ENCODE measurements at regions not wholly inside any gene's neighbourhood (a gene's known extent, or its start where the extent isn't known, plus 50 kb on each side); places are given as distances from the start of the nearest gene placed in this dataset.
"Not testable (repeated sequence)": the region's sequence is repeated elsewhere in the genome, so short reads cannot be mapped to it uniquely, and the experiment has no call there.

- DNase-seq = no peak
These were observed 746.6 kb upstream of the ADGRB3 start for GRCh38 chr6:67888546-67888885.

GRCh38 chr6:67887747-67888545 lies 747.1 kb upstream of the ADGRB3 start:
- DNase-seq = no peak

GRCh38 chr6:67887419-67887746 lies 747.7 kb upstream of the ADGRB3 start:
- DNase-seq = no peak

- DNase-seq = no peak
These were observed 748.2 kb upstream of the ADGRB3 start for GRCh38 chr6:67886840-67887292.

GRCh38 chr6:67886036-67886707 lies 748.9 kb upstream of the ADGRB3 start:
- no peak for DNase-seq

- no peak for DNase-seq
These were observed 749.7 kb upstream of the ADGRB3 start for GRCh38 chr6:67885081-67886033.

GRCh38 chr6:67884442-67884841 lies 750.6 kb upstream of the ADGRB3 start:
- no peak for DNase-seq

- no peak for DNase-seq
These were observed 751.3 kb upstream of the ADGRB3 start for GRCh38 chr6:67883500-67884366.

- DNase-seq = no peak
These were observed 752.4 kb upstream of the ADGRB3 start for GRCh38 chr6:67882436-67883311.

- DNase-seq = no peak
These were observed 753.4 kb upstream of the ADGRB3 start for GRCh38 chr6:67881706-67882065.

GRCh38 chr6:67880939-67881705 lies 754.0 kb upstream of the ADGRB3 start:
- DNase-seq = no peak

GRCh38 chr6:67880343-67880742 lies 754.7 kb upstream of the ADGRB3 start:
- not testable (repeated sequence) for DNase-seq

- DNase-seq = not testable (repeated sequence)
These were observed 755.2 kb upstream of the ADGRB3 start for GRCh38 chr6:67879928-67880327.

GRCh38 chr6:67879105-67879904 lies 755.8 kb upstream of the ADGRB3 start:
- DNase-seq = not testable (repeated sequence)

- not testable (repeated sequence) for DNase-seq
These were observed 756.9 kb upstream of the ADGRB3 start for GRCh38 chr6:67878216-67878615.

GRCh38 chr6:67877288-67877687 lies 757.8 kb upstream of the ADGRB3 start:
- no peak for DNase-seq

- no peak for DNase-seq
These were observed 759.2 kb upstream of the ADGRB3 start for GRCh38 chr6:67875877-67876383.

- no peak for DNase-seq
These were observed 764.8 kb upstream of the ADGRB3 start for GRCh38 chr6:67870321-67870720.

GRCh38 chr6:67863346-67863745 lies 771.7 kb upstream of the ADGRB3 start:
- DNase-seq = no peak

- DNase-seq = peak; percentile 15
These were observed 781.0 kb upstream of the ADGRB3 start for GRCh38 chr6:67854098-67854497.
